ENCODE measurements at regions not wholly inside any gene's neighbourhood (a gene's known extent, or its start where the extent isn't known, plus 50 kb on each side); places are given as distances from the start of the nearest gene placed in this dataset.

DNA sequence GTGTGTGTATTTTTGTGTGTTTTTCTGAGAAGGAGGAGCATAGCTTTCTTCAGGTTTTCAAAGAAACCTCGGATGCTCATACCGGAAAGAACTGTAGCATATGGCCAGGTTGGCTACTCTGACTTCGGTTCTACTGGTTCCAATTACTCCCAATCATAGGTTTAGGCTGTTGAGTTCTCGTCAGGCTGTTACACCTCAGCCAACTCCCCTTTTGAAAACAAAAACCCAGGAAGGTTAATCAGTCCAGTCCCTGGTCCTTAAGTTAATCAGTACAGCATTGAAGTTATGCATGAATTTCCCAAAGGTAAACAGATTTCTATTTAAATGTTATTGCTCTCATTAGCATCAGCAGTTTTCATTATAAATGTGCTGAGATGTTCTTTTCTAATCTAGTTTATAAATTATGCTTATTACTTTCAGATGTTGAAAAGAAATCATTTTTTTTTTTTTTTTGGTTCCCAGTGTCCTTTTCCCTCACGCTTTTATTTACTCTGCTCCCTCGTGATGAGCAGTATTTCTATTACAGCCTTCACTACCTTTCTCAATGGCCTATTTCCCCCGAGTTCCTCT, 111.0 kb downstream of the NPIPB5 start:
- ATAC-seq (no peak), DNase-seq (no peak)
- 57 to 65% (median 58%) methylated on average over 7 of the region's 7 CpGs for WGBS, 4 donors
- H3K4me3 ChIP-seq, result no peak overlapping the region
- peaks cover 0 to 32% (median 6%) of the 10 kb centered on the region in 9 donors for H3K27me3 ChIP-seq
- H3K27ac ChIP-seq, result no peak overlapping the region
- no peaks in the 10 kb centered on the region for H3K4me1 ChIP-seq
- no peaks in the 10 kb centered on the region for H3K36me3 ChIP-seq
- intact Hi-C loops (cut with DNase I), result loop anchor here in 1 of 10 donors (2.0 kb wide), 1 partner anchor 25 kb away; no protein-coding TSS in a partner anchor
- TF ChIP-seq, protein P1, sequence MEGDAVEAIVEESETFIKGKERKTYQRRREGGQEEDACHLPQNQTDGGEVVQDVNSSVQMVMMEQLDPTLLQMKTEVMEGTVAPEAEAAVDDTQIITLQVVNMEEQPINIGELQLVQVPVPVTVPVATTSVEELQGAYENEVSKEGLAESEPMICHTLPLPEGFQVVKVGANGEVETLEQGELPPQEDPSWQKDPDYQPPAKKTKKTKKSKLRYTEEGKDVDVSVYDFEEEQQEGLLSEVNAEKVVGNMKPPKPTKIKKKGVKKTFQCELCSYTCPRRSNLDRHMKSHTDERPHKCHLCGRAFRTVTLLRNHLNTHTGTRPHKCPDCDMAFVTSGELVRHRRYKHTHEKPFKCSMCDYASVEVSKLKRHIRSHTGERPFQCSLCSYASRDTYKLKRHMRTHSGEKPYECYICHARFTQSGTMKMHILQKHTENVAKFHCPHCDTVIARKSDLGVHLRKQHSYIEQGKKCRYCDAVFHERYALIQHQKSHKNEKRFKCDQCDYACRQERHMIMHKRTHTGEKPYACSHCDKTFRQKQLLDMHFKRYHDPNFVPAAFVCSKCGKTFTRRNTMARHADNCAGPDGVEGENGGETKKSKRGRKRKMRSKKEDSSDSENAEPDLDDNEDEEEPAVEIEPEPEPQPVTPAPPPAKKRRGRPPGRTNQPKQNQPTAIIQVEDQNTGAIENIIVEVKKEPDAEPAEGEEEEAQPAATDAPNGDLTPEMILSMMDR (IDR thresholded peaks at IDR 0.05), result no peak
- TF ChIP-seq POLR2A (IDR thresholded peaks at IDR 0.05), result no peak
- H3K9me3 ChIP-seq, result peaks cover 0 to 12% (median 0%) of the 10 kb centered on the region in 12 donors

DNA sequence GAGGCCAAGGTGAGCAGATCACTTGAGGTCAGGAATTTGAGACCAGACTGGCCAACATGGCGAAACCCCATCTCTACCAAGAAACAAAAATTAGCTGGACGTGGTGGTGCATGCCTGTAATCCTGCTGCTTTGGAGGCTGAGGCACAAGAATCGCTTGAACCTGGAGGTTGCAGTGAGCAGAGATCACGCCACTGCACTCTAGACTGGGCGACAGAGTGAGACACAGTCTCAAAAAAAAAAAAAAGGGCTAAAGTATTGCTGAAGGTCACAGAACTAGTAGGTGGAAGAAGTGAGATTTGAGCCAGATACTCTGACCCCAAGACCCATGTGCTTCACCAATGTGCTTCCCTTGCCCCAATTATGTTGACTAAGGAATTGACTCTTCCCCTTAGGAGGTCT, 112.0 kb downstream of the NPIPB5 start:
- Histone ChIP-seq H3K4me3 (no peak overlapping the region), H3K27ac (no peak overlapping the region), H3K9me3 (peaks cover 0 to 12% (median 0%) of the 10 kb centered on the region in 12 donors), H3K36me3 (no peaks in the 10 kb centered on the region), H3K27me3 (peaks cover 0 to 34% (median 6%) of the 10 kb centered on the region in 9 donors), H3K4me1 (no peaks in the 10 kb centered on the region)
- intact Hi-C loops (cut with DNase I), result loop anchor here in 1 of 10 donors (2.0 kb wide), 1 partner anchor 24 kb away; no protein-coding TSS in a partner anchor
- TF ChIP-seq POLR2A (IDR thresholded peaks at IDR 0.05), result no peak
- TF ChIP-seq, protein P1 (IDR thresholded peaks at IDR 0.05), result no peak
- DNase-seq, result no peak
- no peak for ATAC-seq
- 74 to 86% (median 78%) methylated on average over 5 of the region's 5 CpGs for WGBS, 4 donors

GRCh38 chr16:22623351-22623781, 112.7 kb downstream of the NPIPB5 start:
- peaks cover 0 to 38% (median 6%) of the 10 kb centered on the region in 9 donors for H3K27me3 ChIP-seq
- no peak overlapping the region for H3K27ac ChIP-seq
- no peaks in the 10 kb centered on the region for H3K36me3 ChIP-seq
- no peak overlapping the region for H3K4me3 ChIP-seq
- no peak for DNase-seq
- intact Hi-C loops (cut with DNase I), result loop anchor here in 1 of 10 donors (2.0 kb wide), 1 partner anchor 23 kb away; no protein-coding TSS in a partner anchor
- H3K4me1 ChIP-seq, result no peaks in the 10 kb centered on the region
- peaks cover 0 to 12% (median 0%) of the 10 kb centered on the region in 12 donors for H3K9me3 ChIP-seq
- TF ChIP-seq POLR2A (IDR thresholded peaks at IDR 0.05), result no peak
- TF ChIP-seq, protein P1 (IDR thresholded peaks at IDR 0.05), result no peak
- no peak for ATAC-seq
- 69 to 76% (median 73%) methylated on average over 2 of the region's 2 CpGs for WGBS, 4 donors

DNA sequence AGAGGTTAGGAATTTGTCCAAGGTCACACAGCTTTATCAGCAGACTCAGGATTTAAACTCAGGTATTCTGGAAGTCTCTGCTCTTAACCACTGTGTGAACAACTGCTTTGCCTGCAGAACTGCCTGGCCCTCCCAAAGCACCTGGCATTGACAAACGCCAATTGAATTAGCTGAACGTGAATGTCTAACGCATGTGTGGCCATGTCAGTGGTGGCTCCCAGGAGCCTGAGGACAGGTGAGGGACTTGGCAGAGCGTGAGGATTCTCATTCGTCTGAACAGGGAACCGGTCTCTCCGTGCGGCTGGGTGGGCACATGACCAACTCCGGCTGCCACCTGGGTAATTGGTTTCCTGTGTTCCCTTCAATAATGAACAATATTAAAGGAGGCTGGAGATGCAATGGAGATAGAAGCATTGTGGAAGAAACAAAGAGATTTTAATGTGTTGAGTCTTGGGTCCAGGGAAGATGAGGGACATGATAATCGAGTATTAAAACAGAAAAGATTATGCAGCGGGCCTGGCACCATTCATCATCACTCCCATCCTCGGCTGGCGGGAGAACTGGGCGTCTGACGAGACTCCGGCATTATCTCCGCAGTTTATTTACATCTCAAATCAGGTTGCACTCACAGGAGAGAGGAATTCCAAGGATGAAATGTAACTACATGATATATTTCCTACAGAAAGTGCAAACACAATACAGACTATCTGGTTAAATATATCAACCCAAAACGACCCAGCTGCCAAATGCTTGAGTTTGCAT, 113.5 kb downstream of the NPIPB5 start:
- Histone ChIP-seq H3K4me3 (no peak overlapping the region), H3K27ac (no peak overlapping the region), H3K27me3 (peaks cover 0 to 37% (median 6%) of the 10 kb centered on the region in 9 donors), H3K9me3 (peaks cover 0 to 12% (median 0%) of the 10 kb centered on the region in 12 donors), H3K36me3 (no peaks in the 10 kb centered on the region), H3K4me1 (no peaks in the 10 kb centered on the region)
- intact Hi-C loops (cut with DNase I), result no loop called here
- TF ChIP-seq, protein P1 (IDR thresholded peaks at IDR 0.05), result no peak
- no peak for TF ChIP-seq POLR2A (IDR thresholded peaks at IDR 0.05)
- DNase-seq (no peak), ATAC-seq (no peak)
- WGBS, 4 donors, result 66 to 76% (median 71%) methylated on average over 18 of the region's 18 CpGs
